ENCODE measurements at regions not wholly inside any gene's neighbourhood (a gene's known extent, or its start where the extent isn't known, plus 50 kb on each side); places are given as distances from the start of the nearest gene placed in this dataset.
"Not testable (repeated sequence)": the region's sequence is repeated elsewhere in the genome, so short reads cannot be mapped to it uniquely, and the experiment has no call there.

DNA sequence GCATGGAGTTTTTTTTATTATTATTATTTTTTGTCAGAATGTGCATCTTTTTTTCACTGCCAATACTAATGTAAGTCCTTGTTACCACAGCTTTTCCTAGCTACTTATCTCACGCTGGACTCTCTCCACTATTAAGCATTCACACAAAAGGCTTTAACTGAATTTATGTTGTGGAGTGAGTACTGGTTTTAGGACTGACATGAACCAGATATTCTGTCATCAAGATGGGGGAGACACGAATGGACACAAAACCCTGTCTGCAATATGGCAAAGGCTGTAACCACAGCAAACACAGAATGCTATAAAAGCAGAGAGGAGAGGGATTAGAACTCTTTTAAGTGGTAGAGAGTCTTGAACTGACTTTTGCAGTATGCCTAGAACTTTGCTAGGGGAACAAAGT is 592.2 kb upstream of the TBL1XR1 start:
- H3K4me3 ChIP-seq (replicated peaks; ENCODE audit: low read depth, low read length), result no peak overlapping the region
- TF ChIP-seq, protein P1, sequence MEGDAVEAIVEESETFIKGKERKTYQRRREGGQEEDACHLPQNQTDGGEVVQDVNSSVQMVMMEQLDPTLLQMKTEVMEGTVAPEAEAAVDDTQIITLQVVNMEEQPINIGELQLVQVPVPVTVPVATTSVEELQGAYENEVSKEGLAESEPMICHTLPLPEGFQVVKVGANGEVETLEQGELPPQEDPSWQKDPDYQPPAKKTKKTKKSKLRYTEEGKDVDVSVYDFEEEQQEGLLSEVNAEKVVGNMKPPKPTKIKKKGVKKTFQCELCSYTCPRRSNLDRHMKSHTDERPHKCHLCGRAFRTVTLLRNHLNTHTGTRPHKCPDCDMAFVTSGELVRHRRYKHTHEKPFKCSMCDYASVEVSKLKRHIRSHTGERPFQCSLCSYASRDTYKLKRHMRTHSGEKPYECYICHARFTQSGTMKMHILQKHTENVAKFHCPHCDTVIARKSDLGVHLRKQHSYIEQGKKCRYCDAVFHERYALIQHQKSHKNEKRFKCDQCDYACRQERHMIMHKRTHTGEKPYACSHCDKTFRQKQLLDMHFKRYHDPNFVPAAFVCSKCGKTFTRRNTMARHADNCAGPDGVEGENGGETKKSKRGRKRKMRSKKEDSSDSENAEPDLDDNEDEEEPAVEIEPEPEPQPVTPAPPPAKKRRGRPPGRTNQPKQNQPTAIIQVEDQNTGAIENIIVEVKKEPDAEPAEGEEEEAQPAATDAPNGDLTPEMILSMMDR (IDR thresholded peaks at IDR 0.05; ENCODE audit: low read length, missing control alignments), result no peak
- DNase-seq (ENCODE audit: low read depth), result no peak

GRCh38 chr3:177792311-177793030 is 595.2 kb upstream of the TBL1XR1 start:
- TF ChIP-seq, protein P1 (IDR thresholded peaks at IDR 0.05; ENCODE audit: low read length, missing control alignments), result no peak
- DNase-seq (ENCODE audit: low read depth), result peak; percentile 14
- H3K4me3 ChIP-seq (replicated peaks; ENCODE audit: low read depth, low read length), result no peak overlapping the region

GRCh38 chr3:177793451-177793850 is 596.2 kb upstream of the TBL1XR1 start:
- TF ChIP-seq, protein P1 (IDR thresholded peaks at IDR 0.05; ENCODE audit: low read length, missing control alignments), result no peak
- no peak for DNase-seq (ENCODE audit: low read depth)
- H3K4me3 ChIP-seq (replicated peaks; ENCODE audit: low read depth, low read length), result no peak overlapping the region

GRCh38 chr3:177795216-177795615 is 597.9 kb upstream of the TBL1XR1 start:
- no peak for DNase-seq (ENCODE audit: low read depth)
- TF ChIP-seq, protein P1 (IDR thresholded peaks at IDR 0.05; ENCODE audit: low read length, missing control alignments), result no peak
- H3K4me3 ChIP-seq (replicated peaks; ENCODE audit: low read depth, low read length), result no peak overlapping the region

- H3K4me3 ChIP-seq (replicated peaks; ENCODE audit: low read depth, low read length), result no peak overlapping the region
- DNase-seq (ENCODE audit: low read depth), result no peak
- TF ChIP-seq, protein P1 (IDR thresholded peaks at IDR 0.05; ENCODE audit: low read length, missing control alignments), result no peak
These were observed 598.6 kb upstream of the TBL1XR1 start for GRCh38 chr3:177795859-177796258.

DNA sequence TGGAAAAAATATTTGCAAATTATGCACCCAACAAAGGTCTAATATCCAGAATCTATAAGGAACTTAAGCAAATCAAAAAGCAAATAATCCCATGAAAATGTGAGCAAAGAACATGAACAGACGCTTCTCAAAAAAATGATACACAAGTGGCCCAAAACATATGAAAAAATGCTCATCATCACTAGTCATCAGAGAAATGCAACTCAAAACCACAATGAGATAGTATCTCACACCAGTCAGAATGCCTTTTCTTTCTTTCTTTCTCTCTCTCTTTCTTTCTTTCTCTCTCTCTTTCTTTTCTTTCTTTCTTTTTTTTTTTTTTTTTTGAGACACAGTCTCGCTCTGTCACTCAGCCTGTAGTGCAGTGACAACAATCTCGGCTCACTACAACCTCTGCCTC is 602.9 kb upstream of the TBL1XR1 start:
- DNase-seq (ENCODE audit: low read depth), result peak; percentile 25
- H3K4me3 ChIP-seq (replicated peaks; ENCODE audit: low read depth, low read length), result not testable (repeated sequence)

- TF ChIP-seq, protein P1 (IDR thresholded peaks at IDR 0.05; ENCODE audit: low read length, missing control alignments), result no peak
- H3K4me3 ChIP-seq (replicated peaks; ENCODE audit: low read depth, low read length), result no peak overlapping the region
- no peak for DNase-seq (ENCODE audit: low read depth)
These were observed 603.3 kb upstream of the TBL1XR1 start for GRCh38 chr3:177800561-177800960.

Data from fibroblast of pulmonary artery (primary cell).